ENCODE measurements at regions not wholly inside any gene's neighbourhood (a gene's known extent, or its start where the extent isn't known, plus 50 kb on each side); places are given as distances from the start of the nearest gene placed in this dataset.

GRCh38 chr7:41785265-41785664, 82.4 kb upstream of the INHBA start:
- Histone ChIP-seq H4K20me1 (ENCODE audit: control insufficient read depth, extremely low read depth, insufficient read depth, low read length) (no peaks in the 10 kb centered on the region), H3K27ac (ENCODE audit: control insufficient read depth, insufficient read depth, low read length) (no peak overlapping the region), H2AFZ (ENCODE audit: control insufficient read depth, low read length) (no peak overlapping the region), H3K9me3 (ENCODE audit: control insufficient read depth, low read depth, low read length) (no peaks in the 10 kb centered on the region), H3K4me2 (ENCODE audit: control insufficient read depth, extremely low read depth, insufficient read depth, low read depth, low read length) (no peak overlapping the region), H3K4me3 (ENCODE audit: control insufficient read depth in 2 of 3, extremely low read depth in 1 of 3, insufficient read depth in 2 of 3, low read depth in 1 of 3, low read length in 3 of 3) (no peak overlapping the region), H3K9ac (ENCODE audit: control insufficient read depth, extremely low read depth, insufficient read depth, low read length) (no peak overlapping the region), H3K9me1 (ENCODE audit: control insufficient read depth, extremely low read depth, insufficient read depth, low read length) (no peaks in the 10 kb centered on the region), H3K27me3 (ENCODE audit: control insufficient read depth, extremely low read depth, insufficient read depth, low read length) (no peaks in the 10 kb centered on the region), H3K79me2 (ENCODE audit: control insufficient read depth, insufficient read depth, low read length) (no peaks in the 10 kb centered on the region), H3K4me1 (ENCODE audit: control insufficient read depth, extremely low read depth, insufficient read depth, low read length) (peaks cover 8% of the 10 kb centered on the region), H3K36me3 (ENCODE audit: control insufficient read depth in 2 of 2, extremely low read depth in 1 of 2, insufficient read depth in 2 of 2, low read length in 2 of 2) (no peaks in the 10 kb centered on the region)
- dilution Hi-C loops (cut with MboI; ENCODE audit: extremely low pct_ligation_motif_present, low sequenced_read_pairs): no loop called here
- TF ChIP-seq, protein P1, sequence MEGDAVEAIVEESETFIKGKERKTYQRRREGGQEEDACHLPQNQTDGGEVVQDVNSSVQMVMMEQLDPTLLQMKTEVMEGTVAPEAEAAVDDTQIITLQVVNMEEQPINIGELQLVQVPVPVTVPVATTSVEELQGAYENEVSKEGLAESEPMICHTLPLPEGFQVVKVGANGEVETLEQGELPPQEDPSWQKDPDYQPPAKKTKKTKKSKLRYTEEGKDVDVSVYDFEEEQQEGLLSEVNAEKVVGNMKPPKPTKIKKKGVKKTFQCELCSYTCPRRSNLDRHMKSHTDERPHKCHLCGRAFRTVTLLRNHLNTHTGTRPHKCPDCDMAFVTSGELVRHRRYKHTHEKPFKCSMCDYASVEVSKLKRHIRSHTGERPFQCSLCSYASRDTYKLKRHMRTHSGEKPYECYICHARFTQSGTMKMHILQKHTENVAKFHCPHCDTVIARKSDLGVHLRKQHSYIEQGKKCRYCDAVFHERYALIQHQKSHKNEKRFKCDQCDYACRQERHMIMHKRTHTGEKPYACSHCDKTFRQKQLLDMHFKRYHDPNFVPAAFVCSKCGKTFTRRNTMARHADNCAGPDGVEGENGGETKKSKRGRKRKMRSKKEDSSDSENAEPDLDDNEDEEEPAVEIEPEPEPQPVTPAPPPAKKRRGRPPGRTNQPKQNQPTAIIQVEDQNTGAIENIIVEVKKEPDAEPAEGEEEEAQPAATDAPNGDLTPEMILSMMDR (optimal IDR thresholded peaks at IDR 0.05 in 1 of 3, IDR thresholded peaks at IDR 0.05 in 1 of 3, conservative IDR thresholded peaks at IDR 0.05 in 1 of 3; ENCODE audit: extremely low read depth in 1 of 3, insufficient read depth in 2 of 3, low read length in 3 of 3): no peak
- FAIRE-seq: no peak
- DNase-seq (ENCODE audit: low read depth, low spot score): no peak

- H3K4me1 ChIP-seq (ENCODE audit: control insufficient read depth, extremely low read depth, insufficient read depth, low read length): no peaks in the 10 kb centered on the region
- DNase-seq (ENCODE audit: low read depth, low spot score) (no peak), FAIRE-seq (no peak)
- H3K36me3 ChIP-seq (ENCODE audit: control insufficient read depth in 2 of 2, extremely low read depth in 1 of 2, insufficient read depth in 2 of 2, low read length in 2 of 2): no peaks in the 10 kb centered on the region
- no peak overlapping the region for H2AFZ ChIP-seq (ENCODE audit: control insufficient read depth, low read length)
- H3K4me3 ChIP-seq (ENCODE audit: control insufficient read depth in 2 of 3, extremely low read depth in 1 of 3, insufficient read depth in 2 of 3, low read depth in 1 of 3, low read length in 3 of 3): no peak overlapping the region
- no peaks in the 10 kb centered on the region for H3K27me3 ChIP-seq (ENCODE audit: control insufficient read depth, extremely low read depth, insufficient read depth, low read length)
- H3K9ac ChIP-seq (ENCODE audit: control insufficient read depth, extremely low read depth, insufficient read depth, low read length): no peak overlapping the region
- no peaks in the 10 kb centered on the region for H3K9me3 ChIP-seq (ENCODE audit: control insufficient read depth, low read depth, low read length)
- no peak overlapping the region for H3K27ac ChIP-seq (ENCODE audit: control insufficient read depth, insufficient read depth, low read length)
- no peaks in the 10 kb centered on the region for H4K20me1 ChIP-seq (ENCODE audit: control insufficient read depth, extremely low read depth, insufficient read depth, low read length)
- H3K79me2 ChIP-seq (ENCODE audit: control insufficient read depth, insufficient read depth, low read length): no peaks in the 10 kb centered on the region
- TF ChIP-seq EZH2 (IDR thresholded peaks at IDR 0.05; ENCODE audit: low read length): no peak
- TF ChIP-seq, protein P1 (optimal IDR thresholded peaks at IDR 0.05 in 1 of 3, IDR thresholded peaks at IDR 0.05 in 1 of 3, conservative IDR thresholded peaks at IDR 0.05 in 1 of 3; ENCODE audit: extremely low read depth in 1 of 3, insufficient read depth in 2 of 3, low read length in 3 of 3): no peak
- dilution Hi-C loops (cut with MboI; ENCODE audit: extremely low pct_ligation_motif_present, low sequenced_read_pairs): no loop called here
- H3K9me1 ChIP-seq (ENCODE audit: control insufficient read depth, extremely low read depth, insufficient read depth, low read length): no peaks in the 10 kb centered on the region
- no peak overlapping the region for H3K4me2 ChIP-seq (ENCODE audit: control insufficient read depth, extremely low read depth, insufficient read depth, low read depth, low read length)
Measured at GRCh38 chr7:41779918-41780317, 77.0 kb upstream of the INHBA start.

All from keratinocyte (primary cell).